GM19239 (cell line): ENCODE measurements at regions not wholly inside any gene's neighbourhood (a gene's known extent, or its start where the extent isn't known, plus 50 kb on each side); places are given as distances from the start of the nearest gene placed in this dataset.
"Not testable (repeated sequence)": the region's sequence is repeated elsewhere in the genome, so short reads cannot be mapped to it uniquely, and the experiment has no call there.

Experiments
- DNase-seq: peaks from one replicate; pipeline ENCODE4 v3.0.0; 2011; ENCODE audit warnings: low spot score; ENCODE audit not compliant: insufficient read length
- FAIRE-seq: peaks from 2 replicates; lab custom pipeline; 2011; peaks lifted over from hg19 to GRCh38; lab: Jason Lieb, UNC

- FAIRE-seq, result no peak
- DNase-seq, result no peak
Observed at GRCh38 chr2:11068079-11068741, 87.1 kb upstream of the SLC66A3 start.

- FAIRE-seq (no peak), DNase-seq (no peak)
Observed at GRCh38 chr2:11068856-11069526, 86.3 kb upstream of the SLC66A3 start.

DNA sequence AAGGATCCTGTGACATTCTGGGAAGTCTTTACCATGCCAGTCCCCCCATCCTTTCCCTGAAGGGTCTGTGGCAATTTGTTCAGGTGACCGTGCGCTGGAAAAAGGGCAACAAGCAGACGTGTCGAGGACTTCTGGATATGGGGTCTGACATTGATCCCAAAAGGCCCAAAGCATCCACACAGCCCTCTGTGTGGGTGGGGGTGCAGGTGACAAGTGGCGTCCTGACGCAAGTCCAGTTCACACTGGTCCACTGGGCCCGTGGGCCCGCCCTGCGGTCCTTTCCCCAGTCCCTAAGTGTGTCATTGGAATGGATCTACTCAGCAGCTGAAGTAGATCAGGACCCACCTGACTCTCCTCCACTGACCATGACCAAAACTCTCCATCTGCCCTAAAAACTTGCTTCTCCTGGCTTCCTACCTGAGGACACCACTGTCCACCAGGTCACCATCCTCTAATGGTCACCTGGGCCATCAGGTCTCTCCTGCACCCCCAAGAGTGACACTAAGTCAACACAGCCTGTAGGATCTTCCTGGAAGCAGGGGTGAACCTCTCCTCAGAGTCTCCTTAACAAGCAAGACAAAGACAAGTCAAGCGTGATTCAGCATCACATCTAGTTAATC is 85.6 kb upstream of the SLC66A3 start:
- DNase-seq, result no peak
- FAIRE-seq, result no peak

DNA sequence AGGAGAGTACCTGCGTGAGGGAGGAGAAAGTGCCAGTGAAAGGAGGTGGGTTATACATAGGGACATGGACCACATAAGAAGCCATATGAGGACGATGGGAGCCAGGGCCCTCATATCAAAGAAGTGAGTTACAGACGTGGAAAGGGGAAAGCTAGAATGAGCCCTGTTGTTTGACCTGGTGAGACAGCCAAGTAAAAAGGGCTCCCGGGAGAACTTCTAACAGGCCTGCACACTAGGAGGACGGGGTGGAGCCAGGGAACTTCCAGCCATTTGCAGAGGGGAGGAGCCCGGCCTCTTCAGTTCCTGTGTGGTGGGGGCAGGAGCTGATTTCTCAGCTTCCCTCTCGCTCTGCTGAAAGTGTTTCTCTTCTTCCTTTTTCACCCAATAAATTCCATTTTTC is 84.1 kb upstream of the SLC66A3 start:
- no peak for DNase-seq
- FAIRE-seq, result no peak

- no peak for DNase-seq
- FAIRE-seq, result no peak
Observed at GRCh38 chr2:11071939-11072338, 83.3 kb upstream of the SLC66A3 start.

DNA sequence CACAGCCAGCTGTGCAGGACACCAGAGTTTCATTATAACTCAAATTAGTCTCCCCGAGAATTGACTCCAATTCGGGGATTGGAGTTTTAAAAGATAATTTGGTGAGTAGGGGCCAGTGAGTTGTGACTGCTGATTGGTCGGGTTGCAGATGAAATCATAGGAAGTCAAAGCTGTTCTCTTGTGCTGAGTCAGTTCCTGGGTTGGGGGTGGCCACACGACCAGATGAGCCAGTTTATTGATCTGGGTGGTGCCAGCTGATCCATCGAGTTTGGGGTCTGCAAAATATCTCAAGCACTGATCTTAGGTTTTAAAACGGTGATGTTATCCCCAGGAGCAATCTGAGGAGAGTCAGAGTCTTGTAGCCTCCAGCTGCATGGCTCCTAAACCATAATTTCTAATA is 82.7 kb upstream of the SLC66A3 start:
- FAIRE-seq, result no peak
- no peak for DNase-seq

- FAIRE-seq (no peak), DNase-seq (no peak)
Observed at GRCh38 chr2:11073251-11073650, 82.0 kb upstream of the SLC66A3 start.

DNA sequence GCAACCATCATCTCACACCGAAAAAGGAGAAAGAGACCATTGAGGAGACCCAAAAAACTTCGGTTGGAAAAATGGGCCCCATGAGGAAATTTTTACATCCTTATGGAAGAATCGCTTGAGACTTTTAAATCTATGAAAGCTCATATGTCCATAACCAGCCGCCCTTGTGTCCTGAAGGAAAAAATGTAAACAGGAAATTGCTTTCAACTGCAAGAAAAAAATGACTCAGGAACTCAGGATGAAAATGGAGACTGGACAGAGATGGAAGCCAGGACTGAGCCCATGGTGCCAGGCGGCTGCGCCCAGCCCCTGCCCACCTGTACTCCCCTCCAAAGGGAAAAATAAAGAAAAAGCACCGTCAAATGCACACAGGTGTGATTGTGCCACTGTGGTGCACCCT is 81.5 kb upstream of the SLC66A3 start:
- DNase-seq (no peak), FAIRE-seq (no peak)

- DNase-seq (no peak), FAIRE-seq (no peak)
Observed at GRCh38 chr2:11074246-11074820, 80.9 kb upstream of the SLC66A3 start.

DNA sequence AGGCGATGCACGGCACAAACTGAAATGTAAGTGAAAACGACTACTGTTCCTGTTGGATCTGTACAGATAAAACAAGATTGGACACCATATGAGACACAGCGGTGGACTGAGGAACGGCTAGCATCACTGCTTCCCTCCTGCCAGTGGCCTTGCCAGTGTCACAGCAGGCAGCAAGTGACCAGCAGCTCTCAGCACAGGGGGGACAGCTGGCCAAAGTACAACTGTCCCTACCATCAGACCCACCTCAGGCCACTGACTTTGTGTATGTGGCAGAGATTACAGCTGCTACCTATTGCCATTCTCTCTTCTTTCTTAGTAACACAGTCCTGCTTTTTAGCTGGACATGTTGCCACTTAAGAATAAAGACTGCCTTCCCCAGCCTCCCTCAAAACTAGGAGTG is 80.0 kb upstream of the SLC66A3 start:
- FAIRE-seq, result no peak
- no peak for DNase-seq

- DNase-seq, result no peak
- no peak for FAIRE-seq
Observed at GRCh38 chr2:11077411-11077810, 77.9 kb upstream of the SLC66A3 start.

GRCh38 chr2:11079136-11079824 is 76.0 kb upstream of the SLC66A3 start:
- no peak for DNase-seq
- no peak for FAIRE-seq

DNA sequence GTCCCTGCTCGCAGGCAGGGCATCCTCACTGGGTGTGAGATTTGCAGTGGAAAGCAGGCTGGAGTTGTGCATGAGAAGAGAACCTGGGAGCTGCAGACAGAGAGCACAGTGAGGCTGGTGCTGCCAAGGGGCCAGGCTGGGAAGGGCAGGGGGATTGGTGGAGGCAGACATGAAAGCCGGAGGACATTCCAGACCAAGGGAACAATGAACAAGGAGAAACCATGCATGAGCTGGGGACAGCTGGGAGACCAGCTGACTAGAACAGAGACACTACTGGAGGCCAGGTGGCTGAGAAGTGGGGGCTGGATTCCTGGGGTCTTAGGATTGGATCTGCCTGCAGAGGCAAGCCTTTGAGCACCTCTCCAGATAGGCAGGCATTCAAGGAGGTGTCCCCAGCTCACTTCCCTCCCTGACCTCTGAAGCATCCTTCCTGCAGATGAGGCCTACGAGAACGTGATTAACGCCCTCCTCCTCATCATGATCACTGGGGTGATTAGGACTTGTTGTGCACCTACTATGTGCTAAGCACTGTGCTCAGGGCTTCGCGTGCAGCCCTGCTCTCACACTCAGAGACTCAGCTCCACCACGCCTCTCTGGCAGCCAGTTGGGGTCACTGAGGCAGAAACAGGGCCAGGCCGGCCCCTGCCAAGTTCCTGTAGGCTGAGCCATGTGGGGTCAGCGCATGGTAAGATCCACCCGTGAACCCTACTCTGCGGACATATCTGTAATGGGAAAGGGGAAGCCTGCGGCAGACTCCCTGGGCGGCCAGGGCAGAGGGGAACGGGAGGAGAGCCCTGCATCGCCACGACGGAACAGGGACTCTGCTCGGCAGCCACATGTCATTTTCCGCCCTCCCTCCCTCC is 74.8 kb upstream of the SLC66A3 start:
- DNase-seq (no peak), FAIRE-seq (no peak)

DNA sequence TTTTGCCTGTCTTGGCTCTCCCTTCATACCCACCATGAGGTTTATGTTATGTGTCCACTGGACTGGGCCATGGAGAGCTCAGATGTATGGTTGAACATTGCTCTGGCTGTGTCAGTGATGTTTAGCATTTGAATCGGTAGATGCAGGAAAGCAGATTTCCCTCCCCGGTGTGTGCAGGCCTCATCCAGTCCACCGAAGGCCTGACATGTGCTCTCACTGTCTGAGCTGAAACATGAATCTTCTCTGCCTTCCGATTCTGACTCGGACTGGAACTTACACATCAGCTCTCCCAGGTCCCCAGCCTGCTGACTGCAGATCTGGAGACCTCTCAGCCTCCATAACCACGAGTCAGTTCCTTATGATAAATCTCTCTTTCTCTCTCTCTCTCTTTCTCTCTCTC is 72.4 kb upstream of the SLC66A3 start:
- no peak for FAIRE-seq
- DNase-seq, result no peak

GRCh38 chr2:11088821-11089220 is 66.4 kb upstream of the SLC66A3 start:
- not testable (repeated sequence) for DNase-seq, FAIRE-seq

GRCh38 chr2:11090187-11090586 is 65.1 kb upstream of the SLC66A3 start:
- FAIRE-seq (no peak), DNase-seq (no peak)

- DNase-seq, result no peak
- FAIRE-seq, result no peak
Observed at GRCh38 chr2:11092701-11093335, 62.4 kb upstream of the SLC66A3 start.

DNA sequence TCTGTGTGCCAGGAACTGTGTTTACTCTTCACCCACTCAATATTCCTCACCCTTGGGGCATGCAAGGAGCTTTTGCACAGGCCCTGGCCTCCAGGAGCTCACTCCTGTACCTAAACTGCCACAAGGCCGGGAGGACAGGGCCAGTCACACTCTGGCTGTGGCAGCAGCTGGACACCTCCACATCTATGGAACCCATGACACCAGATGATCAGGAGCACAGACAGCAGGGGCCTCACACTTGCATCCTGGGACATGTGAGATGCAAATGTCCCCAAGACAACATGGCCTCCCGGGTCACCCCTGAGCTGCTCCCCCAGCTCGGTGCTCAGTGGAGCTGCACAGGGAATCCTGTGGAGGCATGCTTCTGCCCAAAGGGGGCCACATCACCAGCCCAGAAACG is 61.8 kb upstream of the SLC66A3 start:
- FAIRE-seq (no peak), DNase-seq (no peak)

DNA sequence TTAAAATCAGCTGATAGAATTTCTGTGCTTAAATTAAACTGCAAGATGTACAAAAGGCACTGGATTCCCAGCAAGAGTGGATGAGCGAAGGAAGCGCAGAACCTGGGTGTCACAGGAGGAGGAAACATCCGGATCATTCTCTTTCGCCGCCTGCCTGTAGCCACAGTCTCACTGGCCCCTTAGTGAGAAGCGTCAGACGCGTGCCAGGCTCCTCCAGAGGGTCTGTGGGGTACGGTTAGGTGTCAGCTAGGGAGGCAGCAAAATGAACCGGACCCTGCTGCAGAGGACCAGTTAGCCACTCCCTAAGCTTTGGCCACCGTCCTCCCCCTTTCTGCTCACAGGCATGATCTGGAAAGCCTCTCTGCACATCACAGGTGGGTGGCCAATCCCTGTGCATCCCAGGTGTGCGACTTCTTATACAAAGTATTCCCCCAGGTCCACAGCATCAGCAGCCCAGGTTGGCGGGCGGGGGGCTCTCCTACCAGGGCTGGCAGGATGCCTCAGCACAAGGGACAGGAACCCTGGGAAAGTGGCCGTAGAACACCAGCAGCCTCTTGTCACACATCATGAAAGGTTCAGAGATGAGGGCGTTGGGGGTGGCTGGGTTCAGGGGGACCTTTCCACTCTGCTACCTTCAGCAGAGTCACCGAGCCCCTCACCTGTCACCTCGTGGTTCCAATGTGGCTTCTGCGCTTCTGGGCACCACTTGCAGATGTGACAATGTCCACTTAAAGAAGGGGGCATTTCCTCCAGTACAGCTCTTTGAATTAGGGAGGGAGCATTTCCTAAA is 61.1 kb upstream of the SLC66A3 start:
- FAIRE-seq (no peak), DNase-seq (no peak)
